H9 (cell line): ENCODE measurements at regions not wholly inside any gene's neighbourhood (a gene's known extent, or its start where the extent isn't known, plus 50 kb on each side); places are given as distances from the start of the nearest gene placed in this dataset.

Experiments used
- DNase-seq: peaks from one replicate; pipeline ENCODE4 v3.0.0-alpha.2; 2017
- H2AFZ ChIP-seq: one replicate; pipeline ENCODE4 v1.6.1; 2013; ENCODE audit warnings: mild to moderate bottlenecking, low read length, control low read depth, moderate library complexity
- H2AK5ac ChIP-seq: 2 replicates; pipeline ENCODE4 v1.6.1; 2013; ENCODE audit warnings: low read length, control low read depth, mixed read lengths; ENCODE audit not compliant: insufficient read length
- H2BK120ac ChIP-seq: one replicate; pipeline ENCODE4 v1.6.1; 2013; ENCODE audit warnings: low read depth, mild to moderate bottlenecking, low read length, control low read depth, inconsistent platforms; ENCODE audit not compliant: poor library complexity, severe bottlenecking
- H2BK12ac ChIP-seq: 2 replicates; pipeline ENCODE4 v1.6.1; 2013; ENCODE audit warnings: low read length, control low read depth, mixed read lengths, low read depth; ENCODE audit not compliant: insufficient read length
- H2BK15ac ChIP-seq: 2 replicates; pipeline ENCODE4 v1.6.1; 2013; ENCODE audit warnings: low read depth, low read length, control low read depth
- H2BK20ac ChIP-seq: one replicate; pipeline ENCODE4 v1.6.1; 2013; ENCODE audit warnings: low read depth, mild to moderate bottlenecking, low read length, control low read depth, inconsistent platforms; ENCODE audit not compliant: poor library complexity, severe bottlenecking
- H2BK5ac ChIP-seq: 2 replicates; pipeline ENCODE4 v1.6.1; 2013; ENCODE audit warnings: low read length, control low read depth, mixed read lengths; ENCODE audit not compliant: insufficient read length
- H3K14ac ChIP-seq: 2 replicates; pipeline ENCODE4 v1.6.1; 2013; ENCODE audit warnings: low read length, control low read depth; ENCODE audit not compliant: insufficient read depth
- H3K18ac ChIP-seq: 2 replicates; pipeline ENCODE4 v1.6.1; 2013; ENCODE audit warnings: low read depth, mild to moderate bottlenecking, mixed read lengths, low read length, control low read depth; ENCODE audit not compliant: insufficient read length
- H3K23ac ChIP-seq: 2 replicates; pipeline ENCODE4 v1.6.1; 2013; ENCODE audit warnings: low read length, control low read depth, mixed read lengths, low read depth; ENCODE audit not compliant: insufficient read length
- H3K23me2 ChIP-seq: 2 replicates; pipeline ENCODE4 v1.6.1; 2013; ENCODE audit warnings: low read depth, mild to moderate bottlenecking, mixed read lengths, low read length, control low read depth; ENCODE audit not compliant: insufficient read length, poor library complexity, severe bottlenecking
- H3K27ac ChIP-seq: 2 replicates; pipeline ENCODE4 v1.5.1; 2013; ENCODE audit warnings: low read length, control low read depth, mixed read lengths, low read depth; ENCODE audit not compliant: insufficient read length
- H3K27me3 ChIP-seq: 2 replicates; pipeline ENCODE4 v1.6.1; 2013; ENCODE audit warnings: low read length, control low read depth, inconsistent platforms; ENCODE audit not compliant: insufficient read depth
- H3K4ac ChIP-seq: 2 replicates; pipeline ENCODE4 v1.6.1; 2013; ENCODE audit warnings: low read depth, mild to moderate bottlenecking, control low read depth, inconsistent platforms, low read length, moderate library complexity
- H3K4me1 ChIP-seq: 2 replicates; pipeline ENCODE4 v1.6.1; 2013; ENCODE audit warnings: low read length, control low read depth, inconsistent platforms; ENCODE audit not compliant: insufficient read depth
- H3K4me2 ChIP-seq: 2 replicates; pipeline ENCODE4 v1.6.1; 2013; ENCODE audit warnings: low read length, control low read depth, mixed read lengths; ENCODE audit not compliant: insufficient read length, insufficient read depth
- H3K56ac ChIP-seq: 2 replicates; pipeline ENCODE4 v1.6.1; 2013; ENCODE audit warnings: low read depth, mild to moderate bottlenecking, mixed read lengths, low read length, control low read depth; ENCODE audit not compliant: insufficient read length
- H3K79me1 ChIP-seq: 2 replicates; pipeline ENCODE4 v1.6.1; 2013; ENCODE audit warnings: low read depth, mild to moderate bottlenecking, moderate library complexity, low read length, control low read depth, inconsistent platforms; ENCODE audit not compliant: insufficient read depth, poor library complexity, severe bottlenecking
- H3K79me2 ChIP-seq: 2 replicates; pipeline ENCODE4 v1.6.1; 2013; ENCODE audit warnings: low read length, control low read depth, inconsistent platforms; ENCODE audit not compliant: insufficient read depth
- H3K9ac ChIP-seq: 2 replicates; pipeline ENCODE4 v1.6.1; 2013; ENCODE audit warnings: low read length, control low read depth, mixed read lengths; ENCODE audit not compliant: insufficient read length; ENCODE audit errors: extremely low read depth
- H3K9me3 ChIP-seq: one replicate; pipeline ENCODE4 v1.6.1; 2013; ENCODE audit warnings: low read depth, low read length, inconsistent platforms; ENCODE audit not compliant: control insufficient read depth
- H3T11ph ChIP-seq: one replicate; pipeline ENCODE4 v1.6.1; 2013; ENCODE audit warnings: mild to moderate bottlenecking, low read length, control low read depth, inconsistent platforms
- H4K20me1 ChIP-seq: one replicate; pipeline ENCODE4 v1.6.1; 2013; ENCODE audit not compliant: control insufficient read depth, insufficient read length, insufficient read depth
- H4K5ac ChIP-seq: 2 replicates; pipeline ENCODE4 v1.6.1; 2013; ENCODE audit warnings: low read depth, mild to moderate bottlenecking, mixed read lengths, low read length, control low read depth; ENCODE audit not compliant: insufficient read length
- H4K8ac ChIP-seq: replicated peaks from 2 replicates; pipeline ENCODE4 v1.6.1; 2013; ENCODE audit warnings: low read length, control low read depth, mixed read lengths, low read depth; ENCODE audit not compliant: insufficient read length
- H4K91ac ChIP-seq: 2 replicates; pipeline ENCODE4 v1.6.1; 2013; ENCODE audit warnings: low read depth, mild to moderate bottlenecking, moderate library complexity, mixed read lengths, low read length, control low read depth; ENCODE audit not compliant: insufficient read length
- H3K27ac Mint-ChIP-seq, 3 experiments: 2 replicates in 2 of 3; 3 replicates in 1 of 3; pipeline ENCODE4 v1.8.0; 2020 to 2021; ENCODE audit warnings: mixed read lengths in 3 of 3, mild to moderate bottlenecking in 1 of 3, moderate library complexity in 1 of 3
- H3K27me3 Mint-ChIP-seq: 2 replicates; pipeline ENCODE4 v1.8.0; 2021; ENCODE audit warnings: low read depth, mild to moderate bottlenecking, moderate library complexity, mixed read lengths
- H3K36me3 Mint-ChIP-seq, 3 experiments: 2 replicates in 2 of 3; 3 replicates in 1 of 3; pipeline ENCODE4 v1.8.0; 2020 to 2021; ENCODE audit warnings: low read depth in 3 of 3, mixed read lengths in 3 of 3; ENCODE audit not compliant: insufficient read depth in 1 of 3
- H3K4me1 Mint-ChIP-seq, 2 experiments: 2 replicates each; pipeline ENCODE4 v1.8.0; 2020; ENCODE audit warnings: mixed read lengths in 2 of 2
- H3K4me3 Mint-ChIP-seq, 2 experiments: 2 replicates in 1 of 2; 3 replicates in 1 of 2; pipeline ENCODE4 v1.8.0; 2020 to 2021; ENCODE audit warnings: mild to moderate bottlenecking in 2 of 2, mixed read lengths in 2 of 2, moderate library complexity in 1 of 2
- H3K9me3 Mint-ChIP-seq, 2 experiments: 2 replicates in 1 of 2; 3 replicates in 1 of 2; pipeline ENCODE4 v1.8.0; 2020; ENCODE audit warnings: mild to moderate bottlenecking in 2 of 2, mixed read lengths in 2 of 2, moderate library complexity in 1 of 2
- CTCF ChIP-seq: fragments of 200-600 bp; sonication (generic); conservative IDR thresholded peaks from 3 replicates; pipeline ENCODE4 v1.8.0; 2021; ENCODE audit warnings: antibody characterized with exemption, mild to moderate bottlenecking

- Histone ChIP-seq H3K14ac (no peak overlapping the region), H2BK15ac (no peak overlapping the region), H2AK5ac (no peak overlapping the region), H3K27me3 (no peaks in the 10 kb centered on the region), H3K79me2 (no peaks in the 10 kb centered on the region), H2BK12ac (no peak overlapping the region), H4K8ac (no peak overlapping the region), H3K79me1 (no peaks in the 10 kb centered on the region), H3K9ac (no peak overlapping the region), H3K23me2 (no peaks in the 10 kb centered on the region), H2AFZ (no peak overlapping the region), H4K20me1 (no peaks in the 10 kb centered on the region), H3K18ac (no peak overlapping the region), H3K9me3 (no peaks in the 10 kb centered on the region), H2BK120ac (no peak overlapping the region), H2BK5ac (no peak overlapping the region), H3K4ac (no peak overlapping the region), H3K56ac (no peak overlapping the region), H3K27ac (no peak overlapping the region), H4K91ac (no peak overlapping the region), H4K5ac (no peak overlapping the region), H2BK20ac (no peak overlapping the region), H3K23ac (no peak overlapping the region), H3K4me2 (no peak overlapping the region), H3K4me1 (no peaks in the 10 kb centered on the region), H3T11ph (no peak overlapping the region)
- DNase-seq, result no peak
- peaks cover 11 to 45% of the 10 kb centered on the region in 2 experiments for H3K9me3 Mint-ChIP-seq
- no peak for TF ChIP-seq CTCF
- no peaks in the 10 kb centered on the region for H3K36me3 Mint-ChIP-seq
- H3K27ac Mint-ChIP-seq, result no peak overlapping the region
- no peak overlapping the region for H3K4me3 Mint-ChIP-seq
- H3K4me1 Mint-ChIP-seq, result no peaks in the 10 kb centered on the region
- H3K27me3 Mint-ChIP-seq, result peaks cover 2% of the 10 kb centered on the region
These were observed 54.6 kb upstream of the RAB9B start for GRCh38 chrX:103886624-103887023.
